Stimulated activated CD8-positive, alpha-beta memory T cell treated with anti-CD3 and anti-CD28 coated beads, Interleukin-2, amount 100 ng/mL, for 48 hours (primary cell): ENCODE measurements at regions not wholly inside any gene's neighbourhood (a gene's known extent, or its start where the extent isn't known, plus 50 kb on each side); places are given as distances from the start of the nearest gene placed in this dataset.

Experiments used
- DNase-seq, 2 donors: peaks; one replicate each; pipeline ENCODE4 v3.0.0-alpha.2; 2020; ENCODE audit warnings: low read depth in 2 of 2

DNA sequence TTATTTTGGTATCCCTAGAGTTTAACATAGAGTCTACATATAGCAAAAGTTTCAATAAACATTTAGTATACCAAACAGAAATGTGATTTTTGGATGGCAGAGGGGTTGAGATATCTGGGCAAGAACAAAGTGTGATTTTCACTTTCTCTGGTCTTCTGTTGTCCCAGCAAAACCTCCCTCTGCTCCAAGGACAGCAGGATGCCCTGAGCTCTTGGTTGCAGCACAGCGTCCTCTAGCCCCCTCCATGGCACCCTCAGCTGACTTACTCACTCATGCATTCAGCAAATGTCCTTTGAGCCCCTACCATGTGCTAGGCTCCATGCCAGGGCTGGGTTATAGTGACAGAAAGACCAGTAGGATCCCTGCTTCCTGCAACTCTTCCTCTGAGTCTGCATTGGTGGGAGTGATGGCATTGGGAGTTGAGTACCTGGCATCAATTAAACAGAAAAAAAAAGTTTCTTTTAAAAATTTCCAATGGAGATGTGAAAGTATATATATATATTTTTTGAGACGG lies 104.8 kb upstream of the UBL3 start:
- DNase-seq: no peak

GRCh38 chr13:29954082-29955028 lies 103.9 kb upstream of the UBL3 start:
- peak; percentile 15 to 25 for DNase-seq

- no peak for DNase-seq
Observed at GRCh38 chr13:29953542-29953941, 103.1 kb upstream of the UBL3 start.

DNA sequence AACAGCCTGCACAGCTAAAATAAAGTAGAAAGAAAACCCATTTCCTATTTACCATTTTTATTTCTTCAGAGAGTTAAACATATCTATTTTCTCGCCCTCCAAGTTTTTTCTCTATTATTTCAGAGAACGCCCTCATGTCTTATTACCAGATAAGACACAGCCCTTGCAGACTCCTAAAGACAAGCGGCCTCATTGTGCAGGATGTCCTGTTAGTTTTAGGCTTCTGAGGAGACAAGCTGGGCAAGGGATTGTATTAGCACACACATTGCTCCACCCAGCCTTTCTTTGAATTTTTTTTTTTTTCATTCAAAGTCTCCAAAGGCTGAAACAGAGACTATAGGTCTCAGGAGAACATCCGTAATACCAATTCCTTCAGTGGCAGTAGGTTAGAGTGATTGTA lies 101.8 kb upstream of the UBL3 start:
- no peak for DNase-seq

- no peak for DNase-seq
Observed at GRCh38 chr13:29948791-29949190, 98.4 kb upstream of the UBL3 start.

DNA sequence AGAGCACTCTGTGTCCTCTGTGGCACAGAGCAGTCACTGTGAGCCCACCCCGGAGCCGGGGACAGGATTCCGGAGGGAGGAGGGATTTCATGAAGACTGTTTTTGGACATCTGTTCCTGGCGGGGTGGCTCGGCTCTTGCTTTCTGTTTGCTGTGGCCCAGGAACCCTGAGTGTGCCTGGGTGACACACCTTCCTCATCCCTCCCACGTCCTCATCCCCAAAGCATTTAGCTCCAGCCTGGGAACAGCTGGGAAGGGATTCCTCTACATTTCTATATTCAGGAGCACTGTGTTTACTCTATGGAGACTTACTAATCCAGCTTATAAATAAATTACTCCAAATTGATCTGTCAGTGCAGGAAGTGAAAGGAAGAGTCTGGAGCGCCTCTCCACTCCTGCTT lies 97.8 kb upstream of the UBL3 start:
- DNase-seq: no peak

DNA sequence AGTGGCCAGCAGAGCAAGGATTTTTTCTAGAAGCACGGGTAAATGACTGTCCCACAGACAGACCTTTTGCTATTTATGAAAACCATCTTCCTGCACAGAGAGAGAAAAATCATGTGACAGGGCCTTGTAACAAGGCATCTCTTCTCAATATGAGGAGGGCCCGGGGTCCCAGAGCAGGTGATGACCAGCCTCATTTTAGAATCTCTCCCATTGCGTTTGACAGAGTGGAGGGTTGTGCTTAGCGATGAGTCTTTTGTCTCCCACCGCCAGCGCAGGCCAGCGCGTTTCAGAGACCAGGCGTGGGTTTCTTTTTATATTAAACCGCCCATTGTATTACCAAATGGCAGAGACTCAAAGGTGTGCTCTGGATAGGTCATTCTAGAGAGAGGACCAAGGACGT lies 97.4 kb upstream of the UBL3 start:
- DNase-seq: no peak

DNA sequence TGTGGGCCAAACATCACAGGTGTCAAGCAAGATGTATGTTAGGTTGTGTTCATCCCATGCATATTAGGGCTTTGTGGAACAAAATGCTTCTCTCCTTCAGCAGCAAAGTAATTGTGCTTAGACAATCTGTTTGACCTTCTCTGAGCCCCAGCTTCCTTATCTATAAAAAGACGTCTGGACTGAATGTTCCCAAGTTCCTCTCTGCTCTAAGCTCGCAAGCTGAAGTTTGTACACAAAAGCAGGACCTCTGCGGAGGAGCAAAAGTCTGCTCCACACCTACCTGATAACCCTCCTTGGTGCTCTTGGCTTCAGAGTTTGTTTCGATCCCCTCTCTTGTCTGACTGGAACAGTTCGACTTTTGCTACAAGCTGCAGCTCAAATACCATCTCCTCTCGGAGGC lies 95.7 kb upstream of the UBL3 start:
- no peak for DNase-seq

GRCh38 chr13:29943686-29944085 lies 93.3 kb upstream of the UBL3 start:
- no peak for DNase-seq

GRCh38 chr13:29943273-29943672 lies 92.9 kb upstream of the UBL3 start:
- DNase-seq: no peak

DNA sequence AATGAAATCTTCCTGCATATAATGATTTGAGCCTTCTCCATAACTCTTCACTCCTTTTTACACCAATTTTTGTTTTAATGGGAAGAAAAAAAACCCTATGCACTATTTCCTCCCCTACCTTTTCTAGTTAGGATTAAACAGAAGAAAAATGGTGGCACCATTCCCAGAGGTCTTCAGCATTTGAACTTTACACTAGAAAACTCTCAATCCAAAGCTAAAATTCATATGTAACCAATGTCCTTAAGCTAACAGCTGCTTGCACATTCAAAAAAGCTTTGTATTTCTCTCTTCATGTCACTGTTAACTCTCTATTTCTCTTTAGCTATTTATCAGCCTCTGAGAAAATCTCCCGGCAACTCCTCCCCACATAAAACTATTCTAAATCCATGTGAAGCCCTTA lies 90.3 kb upstream of the UBL3 start:
- DNase-seq: no peak

- DNase-seq: no peak
Observed at GRCh38 chr13:29939158-29939557, 88.7 kb upstream of the UBL3 start.

- DNase-seq: no peak
Observed at GRCh38 chr13:29937841-29938240, 87.4 kb upstream of the UBL3 start.

DNA sequence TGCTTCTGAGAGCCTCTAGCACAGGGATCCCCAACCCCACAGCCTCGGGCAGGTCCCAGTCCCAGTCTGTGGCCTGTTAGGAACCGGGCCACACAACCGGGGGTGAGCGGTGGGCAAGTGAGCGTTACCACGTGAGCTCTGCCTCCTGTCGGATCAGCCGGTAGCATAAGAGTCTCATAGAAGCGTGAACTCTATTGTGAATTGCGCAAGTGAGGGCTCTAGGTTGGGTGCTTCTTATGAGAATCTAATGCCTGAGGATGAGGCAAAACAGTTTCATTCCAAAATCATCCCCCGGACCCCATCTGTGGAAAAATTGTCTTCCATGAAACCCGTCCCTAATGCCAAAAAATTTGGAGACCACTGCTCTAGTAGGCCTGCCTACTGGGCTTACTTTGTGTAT lies 87.0 kb upstream of the UBL3 start:
- DNase-seq: no peak

- DNase-seq: no peak
Observed at GRCh38 chr13:29936956-29937355, 86.5 kb upstream of the UBL3 start.

DNA sequence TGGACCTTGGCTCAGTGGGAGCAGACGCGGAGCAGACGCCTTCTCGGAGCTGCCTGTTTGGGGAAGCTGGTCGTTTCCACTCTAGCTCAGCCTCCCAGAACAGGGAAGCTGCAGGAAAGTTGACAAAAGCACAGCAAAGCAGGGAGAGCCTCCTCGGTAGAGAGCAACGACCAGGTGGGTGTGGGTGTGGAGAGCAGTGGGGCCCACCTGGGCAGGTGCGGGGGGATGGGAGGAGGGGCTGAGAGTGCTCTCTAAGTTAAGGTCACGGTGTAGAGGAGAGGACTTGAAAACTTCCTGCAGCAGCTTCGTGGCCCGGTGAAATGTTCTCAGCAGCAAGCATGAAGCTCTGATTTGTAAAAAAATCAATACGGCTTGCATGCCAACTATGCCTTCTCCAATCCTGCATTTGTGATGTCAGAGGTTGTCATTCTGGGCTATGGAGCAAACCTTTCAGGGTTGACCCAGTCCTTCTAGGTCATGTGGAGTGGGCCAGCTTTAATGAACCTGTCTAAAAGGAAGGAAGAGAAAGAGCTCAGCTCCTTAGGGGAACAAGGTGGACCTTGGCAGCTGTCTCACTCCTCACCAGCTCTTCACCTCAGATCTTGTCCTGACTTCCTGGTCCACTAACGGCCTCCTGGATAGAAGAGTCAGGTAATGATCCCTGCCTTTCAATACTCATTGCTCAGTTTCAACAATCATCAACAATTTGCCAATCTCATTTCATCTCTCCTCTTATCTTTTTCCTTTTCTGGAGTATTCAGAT lies 85.8 kb upstream of the UBL3 start:
- DNase-seq: no peak

GRCh38 chr13:29935309-29935981 lies 85.0 kb upstream of the UBL3 start:
- DNase-seq: peak; percentile 23 to 60

GRCh38 chr13:29934531-29935308 lies 84.3 kb upstream of the UBL3 start:
- DNase-seq: no peak

- DNase-seq: no peak
Observed at GRCh38 chr13:29933401-29933800, 83.0 kb upstream of the UBL3 start.

- DNase-seq: no peak
Observed at GRCh38 chr13:29931696-29932095, 81.3 kb upstream of the UBL3 start.

DNA sequence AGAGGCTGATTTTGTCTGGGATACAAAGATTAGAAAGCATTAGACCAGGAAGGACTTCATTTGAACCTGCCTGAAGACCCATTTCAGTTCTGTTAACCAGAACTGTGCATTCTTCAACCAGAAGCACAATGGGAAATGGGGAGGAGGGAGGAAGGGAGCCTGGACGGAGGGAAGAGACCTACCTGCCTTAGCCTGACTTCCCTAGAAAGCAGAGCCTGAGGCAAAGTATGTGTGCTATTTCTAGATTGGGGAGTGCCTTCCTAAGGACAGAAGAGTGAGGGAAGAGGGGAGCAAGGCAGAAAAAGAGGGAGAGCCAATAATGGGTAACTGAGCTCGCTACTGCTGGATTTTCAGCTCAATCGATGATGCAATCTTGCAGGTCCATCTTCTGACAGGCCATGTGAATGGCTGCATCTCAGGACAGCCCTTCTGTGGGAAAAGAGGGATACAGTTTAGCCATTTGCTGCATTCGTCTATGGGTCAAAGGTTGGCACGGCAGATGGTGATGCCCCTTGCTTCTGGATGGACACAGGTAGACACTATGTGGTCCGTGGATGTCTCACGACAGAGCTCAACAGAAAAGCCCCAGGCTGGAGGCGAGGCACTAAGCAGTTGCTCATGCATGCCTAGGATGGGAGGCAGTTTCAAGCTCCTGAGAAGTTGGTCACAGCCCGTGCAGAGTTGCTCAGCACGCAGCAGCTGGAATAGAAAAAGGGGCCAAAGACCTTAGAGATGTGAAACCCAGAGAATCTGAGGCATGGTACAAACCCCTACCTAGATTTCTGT lies 78.8 kb upstream of the UBL3 start:
- DNase-seq: no peak
